HEK293 (cell line): ENCODE measurements at regions not wholly inside any gene's neighbourhood (a gene's known extent, or its start where the extent isn't known, plus 50 kb on each side); places are given as distances from the start of the nearest gene placed in this dataset.

Experiments used
- CTCF ChIA-PET: fragments of 350-600 bp; formaldehyde crosslinking; extraction: SDS; loops from one replicate; lab custom pipeline; 2021; ENCODE audit warnings: antibody characterized with exemption; lab: Yijun Ruan, JAX
- POLR2A ChIA-PET: fragments of 300-600 bp; formaldehyde crosslinking; extraction: SDS; loops from one replicate; lab custom pipeline; 2020; ENCODE audit warnings: antibody characterized with exemption, inconsistent platforms; lab: Yijun Ruan, JAX
- H3K27ac ChIP-seq: fragments of 200-500 bp; sonication (Bioruptor generic); 2 replicates; pipeline ENCODE4 v1.5.1; 2014; ENCODE audit warnings: low read depth, low read length, control low read depth, inconsistent platforms; ENCODE audit errors: extremely low read depth
- H3K36me3 ChIP-seq, 2 experiments: fragments of 200-500 bp in 1 of 2; sonication (Bioruptor generic) in 1 of 2; 1 replicate in 1 of 2; 2 replicates in 1 of 2; pipeline ENCODE4 v1.5.1; 2014 to 2017; ENCODE audit warnings: inconsistent platforms in 2 of 2, low read length in 2 of 2; ENCODE audit not compliant: control insufficient read depth in 2 of 2, insufficient read depth in 1 of 2
- H3K4me1 ChIP-seq: fragments of 200-500 bp; sonication (Bioruptor generic); 2 replicates; pipeline ENCODE4 v1.5.1; 2014; ENCODE audit warnings: mild to moderate bottlenecking, low read length, inconsistent platforms; ENCODE audit not compliant: control insufficient read depth, insufficient read depth
- H3K4me3 ChIP-seq: 2 replicates; pipeline ENCODE4 v1.5.1; 2011; ENCODE audit warnings: low read depth, mild to moderate bottlenecking, control low read depth, low read length, moderate library complexity
- H3K9me3 ChIP-seq: fragments of 200-500 bp; sonication (Bioruptor generic); 2 replicates; pipeline ENCODE4 v1.5.1; 2014; ENCODE audit warnings: low read depth, low read length, inconsistent platforms; ENCODE audit not compliant: control insufficient read depth, insufficient read depth
- BCL11B ChIP-seq: fragments of 450-650 bp; formaldehyde crosslinking; IDR thresholded peaks from 2 replicates; pipeline ENCODE4 v1.5.1; 2016; ENCODE audit warnings: low read depth, missing biosample characterization, missing genetic modification characterization
- WT1 ChIP-seq: fragments of 450-650 bp; formaldehyde crosslinking; IDR thresholded peaks from 2 replicates; pipeline ENCODE4 v1.5.1; 2016; ENCODE audit warnings: missing biosample characterization, missing genetic modification characterization
- ZNF114 ChIP-seq: fragments of 450-650 bp; formaldehyde crosslinking; IDR thresholded peaks from 2 replicates; pipeline ENCODE4 v1.5.0; 2017; ENCODE audit warnings: missing biosample characterization, missing genetic modification characterization
- ZNF2 ChIP-seq: fragments of 450-650 bp; formaldehyde crosslinking; IDR thresholded peaks from 2 replicates; pipeline ENCODE4 v1.5.1; 2016; ENCODE audit warnings: missing biosample characterization, missing genetic modification characterization
- ZNF23 ChIP-seq: fragments of 450-650 bp; formaldehyde crosslinking; IDR thresholded peaks from 2 replicates; pipeline ENCODE4 v1.5.1; 2016; ENCODE audit warnings: missing biosample characterization, missing genetic modification characterization, borderline replicate concordance
- ZNF391 ChIP-seq: fragments of 450-650 bp; formaldehyde crosslinking; IDR thresholded peaks from 2 replicates; pipeline ENCODE4 v1.5.1; 2016; ENCODE audit warnings: low read depth, missing biosample characterization, missing genetic modification characterization, borderline replicate concordance
- ZNF473 ChIP-seq: fragments of 450-650 bp; formaldehyde crosslinking; IDR thresholded peaks from 2 replicates; pipeline ENCODE4 v1.5.1; 2017; ENCODE audit warnings: missing biosample characterization, missing genetic modification characterization
- ZNF585B ChIP-seq: fragments of 450-650 bp; formaldehyde crosslinking; IDR thresholded peaks from 2 replicates; pipeline ENCODE4 v1.5.1; 2016; ENCODE audit warnings: missing biosample characterization, missing genetic modification characterization
- ZNF785 ChIP-seq: fragments of 450-650 bp; formaldehyde crosslinking; IDR thresholded peaks from 2 replicates; pipeline ENCODE4 v1.5.1; 2016; ENCODE audit warnings: missing biosample characterization, missing genetic modification characterization
- ZSCAN23 ChIP-seq: fragments of 450-650 bp; formaldehyde crosslinking; IDR thresholded peaks from 2 replicates; pipeline ENCODE4 v1.5.1; 2016; ENCODE audit warnings: missing biosample characterization, missing genetic modification characterization
- ZXDB ChIP-seq: fragments of 450-650 bp; formaldehyde crosslinking; IDR thresholded peaks from 2 replicates; pipeline ENCODE4 v1.5.1; 2016; ENCODE audit warnings: missing biosample characterization, missing genetic modification characterization
- TF ChIP-seq, protein P1 (sequence below): fragments of 450-650 bp; formaldehyde crosslinking; IDR thresholded peaks from 2 replicates; pipeline ENCODE4 v1.5.1; 2016; ENCODE audit warnings: missing biosample characterization, missing genetic modification characterization
- TF ChIP-seq, protein P2 (sequence below): fragments of 450-650 bp; formaldehyde crosslinking; IDR thresholded peaks from 2 replicates; pipeline ENCODE4 v1.5.1; 2016; ENCODE audit warnings: missing biosample characterization, missing genetic modification characterization, borderline replicate concordance
- TF ChIP-seq, protein P3 (sequence below): fragments of 450-650 bp; IDR thresholded peaks from 2 replicates; pipeline ENCODE4 v1.5.1; 2018; ENCODE audit warnings: missing biosample characterization, mild to moderate bottlenecking, missing genetic modification characterization
- TF ChIP-seq, protein P4 (sequence below): fragments of 450-650 bp; formaldehyde crosslinking; IDR thresholded peaks from 2 replicates; pipeline ENCODE4 v1.5.1; 2016; ENCODE audit warnings: missing biosample characterization, missing genetic modification characterization, borderline replicate concordance
- TF ChIP-seq, protein P5 (sequence below): fragments of 450-650 bp; formaldehyde crosslinking; IDR thresholded peaks from 2 replicates; pipeline ENCODE4 v1.5.1; 2017; ENCODE audit warnings: missing biosample characterization, missing genetic modification characterization

DNA sequence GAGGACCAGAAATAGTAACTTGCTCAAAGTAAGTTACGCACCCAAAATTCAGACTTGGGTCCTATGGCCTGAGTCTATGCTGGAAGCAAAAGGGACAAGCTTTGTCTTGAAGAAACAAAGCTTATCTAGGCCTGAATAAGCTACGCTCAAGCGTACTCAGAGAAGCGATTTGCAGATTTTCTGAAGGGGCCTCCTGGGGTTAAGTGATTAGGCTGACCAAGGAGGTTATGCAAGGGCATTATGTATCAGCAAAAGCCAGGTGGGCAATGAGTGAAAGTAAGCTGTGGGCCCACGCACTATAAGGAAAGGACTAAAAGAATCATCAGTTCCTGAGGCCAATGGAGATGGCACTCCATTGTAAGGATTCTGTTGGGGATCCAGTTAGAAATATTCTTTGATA, 122.1 kb downstream of the SNX18 start (continued):
- TF ChIP-seq, protein P1, sequence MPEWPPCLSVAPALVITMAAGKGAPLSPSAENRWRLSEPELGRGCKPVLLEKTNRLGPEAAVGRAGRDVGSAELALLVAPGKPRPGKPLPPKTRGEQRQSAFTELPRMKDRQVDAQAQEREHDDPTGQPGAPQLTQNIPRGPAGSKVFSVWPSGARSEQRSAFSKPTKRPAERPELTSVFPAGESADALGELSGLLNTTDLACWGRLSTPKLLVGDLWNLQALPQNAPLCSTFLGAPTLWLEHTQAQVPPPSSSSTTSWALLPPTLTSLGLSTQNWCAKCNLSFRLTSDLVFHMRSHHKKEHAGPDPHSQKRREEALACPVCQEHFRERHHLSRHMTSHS, result no peak
- TF ChIP-seq, protein P2, sequence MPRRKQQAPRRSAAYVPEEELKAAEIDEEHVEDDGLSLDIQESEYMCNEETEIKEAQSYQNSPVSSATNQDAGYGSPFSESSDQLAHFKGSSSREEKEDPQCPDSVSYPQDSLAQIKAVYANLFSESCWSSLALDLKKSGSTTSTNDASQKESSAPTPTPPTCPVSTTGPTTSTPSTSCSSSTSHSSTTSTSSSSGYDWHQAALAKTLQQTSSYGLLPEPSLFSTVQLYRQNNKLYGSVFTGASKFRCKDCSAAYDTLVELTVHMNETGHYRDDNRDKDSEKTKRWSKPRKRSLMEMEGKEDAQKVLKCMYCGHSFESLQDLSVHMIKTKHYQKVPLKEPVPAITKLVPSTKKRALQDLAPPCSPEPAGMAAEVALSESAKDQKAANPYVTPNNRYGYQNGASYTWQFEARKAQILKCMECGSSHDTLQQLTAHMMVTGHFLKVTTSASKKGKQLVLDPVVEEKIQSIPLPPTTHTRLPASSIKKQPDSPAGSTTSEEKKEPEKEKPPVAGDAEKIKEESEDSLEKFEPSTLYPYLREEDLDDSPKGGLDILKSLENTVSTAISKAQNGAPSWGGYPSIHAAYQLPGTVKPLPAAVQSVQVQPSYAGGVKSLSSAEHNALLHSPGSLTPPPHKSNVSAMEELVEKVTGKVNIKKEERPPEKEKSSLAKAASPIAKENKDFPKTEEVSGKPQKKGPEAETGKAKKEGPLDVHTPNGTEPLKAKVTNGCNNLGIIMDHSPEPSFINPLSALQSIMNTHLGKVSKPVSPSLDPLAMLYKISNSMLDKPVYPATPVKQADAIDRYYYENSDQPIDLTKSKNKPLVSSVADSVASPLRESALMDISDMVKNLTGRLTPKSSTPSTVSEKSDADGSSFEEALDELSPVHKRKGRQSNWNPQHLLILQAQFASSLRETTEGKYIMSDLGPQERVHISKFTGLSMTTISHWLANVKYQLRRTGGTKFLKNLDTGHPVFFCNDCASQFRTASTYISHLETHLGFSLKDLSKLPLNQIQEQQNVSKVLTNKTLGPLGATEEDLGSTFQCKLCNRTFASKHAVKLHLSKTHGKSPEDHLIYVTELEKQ (tag by site-specific recombination), result no peak

DNA sequence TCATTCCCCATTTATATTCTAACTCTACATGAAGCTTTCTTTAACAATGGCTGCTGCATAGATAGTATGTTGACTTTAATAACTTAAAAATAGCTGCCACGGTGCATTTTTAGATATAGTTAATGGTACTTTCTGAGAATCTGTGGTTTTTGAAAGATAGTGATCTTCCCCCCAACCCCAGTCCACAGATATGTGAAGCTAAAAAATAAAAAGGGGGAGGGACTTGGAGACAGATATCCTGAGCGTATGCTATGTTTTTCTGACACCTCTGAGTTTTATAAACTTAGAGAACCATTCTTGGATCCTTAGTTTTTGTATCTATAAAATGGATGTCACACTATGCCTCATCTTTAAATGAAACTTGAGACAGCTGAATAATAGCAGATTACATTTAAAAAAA, 120.5 kb downstream of the SNX18 start:
- H3K4me3 ChIP-seq, result no peak overlapping the region
- POLR2A ChIA-PET, result no interaction called here
- H3K36me3 ChIP-seq, result no peaks in the 10 kb centered on the region
- no peaks in the 10 kb centered on the region for H3K9me3 ChIP-seq
- no peaks in the 10 kb centered on the region for H3K4me1 ChIP-seq
- TF ChIP-seq ZNF114, result no peak
- no peak for TF ChIP-seq ZNF785
- TF ChIP-seq ZNF391 (tag by site-specific recombination), result no peak
- TF ChIP-seq, protein P3, sequence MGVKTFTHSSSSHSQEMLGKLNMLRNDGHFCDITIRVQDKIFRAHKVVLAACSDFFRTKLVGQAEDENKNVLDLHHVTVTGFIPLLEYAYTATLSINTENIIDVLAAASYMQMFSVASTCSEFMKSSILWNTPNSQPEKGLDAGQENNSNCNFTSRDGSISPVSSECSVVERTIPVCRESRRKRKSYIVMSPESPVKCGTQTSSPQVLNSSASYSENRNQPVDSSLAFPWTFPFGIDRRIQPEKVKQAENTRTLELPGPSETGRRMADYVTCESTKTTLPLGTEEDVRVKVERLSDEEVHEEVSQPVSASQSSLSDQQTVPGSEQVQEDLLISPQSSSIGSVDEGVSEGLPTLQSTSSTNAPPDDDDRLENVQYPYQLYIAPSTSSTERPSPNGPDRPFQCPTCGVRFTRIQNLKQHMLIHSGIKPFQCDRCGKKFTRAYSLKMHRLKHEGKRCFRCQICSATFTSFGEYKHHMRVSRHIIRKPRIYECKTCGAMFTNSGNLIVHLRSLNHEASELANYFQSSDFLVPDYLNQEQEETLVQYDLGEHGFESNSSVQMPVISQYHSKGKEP (tag by site-specific recombination), result no peak
- no peak for TF ChIP-seq ZXDB (tag by site-specific recombination)
- no peak for TF ChIP-seq BCL11B (tag by site-specific recombination)
- TF ChIP-seq, protein P4, sequence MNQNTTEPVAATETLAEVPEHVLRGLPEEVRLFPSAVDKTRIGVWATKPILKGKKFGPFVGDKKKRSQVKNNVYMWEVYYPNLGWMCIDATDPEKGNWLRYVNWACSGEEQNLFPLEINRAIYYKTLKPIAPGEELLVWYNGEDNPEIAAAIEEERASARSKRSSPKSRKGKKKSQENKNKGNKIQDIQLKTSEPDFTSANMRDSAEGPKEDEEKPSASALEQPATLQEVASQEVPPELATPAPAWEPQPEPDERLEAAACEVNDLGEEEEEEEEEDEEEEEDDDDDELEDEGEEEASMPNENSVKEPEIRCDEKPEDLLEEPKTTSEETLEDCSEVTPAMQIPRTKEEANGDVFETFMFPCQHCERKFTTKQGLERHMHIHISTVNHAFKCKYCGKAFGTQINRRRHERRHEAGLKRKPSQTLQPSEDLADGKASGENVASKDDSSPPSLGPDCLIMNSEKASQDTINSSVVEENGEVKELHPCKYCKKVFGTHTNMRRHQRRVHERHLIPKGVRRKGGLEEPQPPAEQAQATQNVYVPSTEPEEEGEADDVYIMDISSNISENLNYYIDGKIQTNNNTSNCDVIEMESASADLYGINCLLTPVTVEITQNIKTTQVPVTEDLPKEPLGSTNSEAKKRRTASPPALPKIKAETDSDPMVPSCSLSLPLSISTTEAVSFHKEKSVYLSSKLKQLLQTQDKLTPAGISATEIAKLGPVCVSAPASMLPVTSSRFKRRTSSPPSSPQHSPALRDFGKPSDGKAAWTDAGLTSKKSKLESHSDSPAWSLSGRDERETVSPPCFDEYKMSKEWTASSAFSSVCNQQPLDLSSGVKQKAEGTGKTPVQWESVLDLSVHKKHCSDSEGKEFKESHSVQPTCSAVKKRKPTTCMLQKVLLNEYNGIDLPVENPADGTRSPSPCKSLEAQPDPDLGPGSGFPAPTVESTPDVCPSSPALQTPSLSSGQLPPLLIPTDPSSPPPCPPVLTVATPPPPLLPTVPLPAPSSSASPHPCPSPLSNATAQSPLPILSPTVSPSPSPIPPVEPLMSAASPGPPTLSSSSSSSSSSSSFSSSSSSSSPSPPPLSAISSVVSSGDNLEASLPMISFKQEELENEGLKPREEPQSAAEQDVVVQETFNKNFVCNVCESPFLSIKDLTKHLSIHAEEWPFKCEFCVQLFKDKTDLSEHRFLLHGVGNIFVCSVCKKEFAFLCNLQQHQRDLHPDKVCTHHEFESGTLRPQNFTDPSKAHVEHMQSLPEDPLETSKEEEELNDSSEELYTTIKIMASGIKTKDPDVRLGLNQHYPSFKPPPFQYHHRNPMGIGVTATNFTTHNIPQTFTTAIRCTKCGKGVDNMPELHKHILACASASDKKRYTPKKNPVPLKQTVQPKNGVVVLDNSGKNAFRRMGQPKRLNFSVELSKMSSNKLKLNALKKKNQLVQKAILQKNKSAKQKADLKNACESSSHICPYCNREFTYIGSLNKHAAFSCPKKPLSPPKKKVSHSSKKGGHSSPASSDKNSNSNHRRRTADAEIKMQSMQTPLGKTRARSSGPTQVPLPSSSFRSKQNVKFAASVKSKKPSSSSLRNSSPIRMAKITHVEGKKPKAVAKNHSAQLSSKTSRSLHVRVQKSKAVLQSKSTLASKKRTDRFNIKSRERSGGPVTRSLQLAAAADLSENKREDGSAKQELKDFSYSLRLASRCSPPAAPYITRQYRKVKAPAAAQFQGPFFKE (tag by site-specific recombination), result no peak
- no peak for TF ChIP-seq ZSCAN23 (tag by site-specific recombination)
- no peak for TF ChIP-seq ZNF473 (tag by site-specific recombination)
- no peak overlapping the region for H3K27ac ChIP-seq
- CTCF ChIA-PET, result no interaction called here

DNA sequence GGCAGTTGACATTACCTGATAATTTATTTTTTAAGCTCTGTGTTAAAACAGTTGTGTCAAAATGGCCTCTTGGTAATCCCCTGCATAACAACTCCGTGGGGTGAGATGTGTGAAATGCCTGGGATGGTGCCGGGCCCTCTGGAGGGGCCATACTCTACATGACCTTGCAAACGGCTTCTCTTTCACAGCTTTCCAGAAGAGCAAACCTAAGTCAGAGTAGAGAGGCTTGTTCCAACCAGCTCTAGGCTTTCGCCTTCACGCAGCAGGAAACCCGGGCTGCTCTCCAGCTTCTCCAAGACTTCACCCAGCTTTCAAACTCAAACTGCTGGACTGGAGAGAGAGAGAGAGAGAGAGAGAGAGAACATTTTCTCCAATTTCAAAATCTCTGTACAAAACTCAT, 120.1 kb downstream of the SNX18 start:
- ChIA-PET CTCF (no interaction called here), POLR2A (no interaction called here)
- TF ChIP-seq ZNF2 (tag by site-specific recombination), result no peak
- no peak for TF ChIP-seq WT1
- no peak for TF ChIP-seq ZNF585B
- TF ChIP-seq, protein P5, sequence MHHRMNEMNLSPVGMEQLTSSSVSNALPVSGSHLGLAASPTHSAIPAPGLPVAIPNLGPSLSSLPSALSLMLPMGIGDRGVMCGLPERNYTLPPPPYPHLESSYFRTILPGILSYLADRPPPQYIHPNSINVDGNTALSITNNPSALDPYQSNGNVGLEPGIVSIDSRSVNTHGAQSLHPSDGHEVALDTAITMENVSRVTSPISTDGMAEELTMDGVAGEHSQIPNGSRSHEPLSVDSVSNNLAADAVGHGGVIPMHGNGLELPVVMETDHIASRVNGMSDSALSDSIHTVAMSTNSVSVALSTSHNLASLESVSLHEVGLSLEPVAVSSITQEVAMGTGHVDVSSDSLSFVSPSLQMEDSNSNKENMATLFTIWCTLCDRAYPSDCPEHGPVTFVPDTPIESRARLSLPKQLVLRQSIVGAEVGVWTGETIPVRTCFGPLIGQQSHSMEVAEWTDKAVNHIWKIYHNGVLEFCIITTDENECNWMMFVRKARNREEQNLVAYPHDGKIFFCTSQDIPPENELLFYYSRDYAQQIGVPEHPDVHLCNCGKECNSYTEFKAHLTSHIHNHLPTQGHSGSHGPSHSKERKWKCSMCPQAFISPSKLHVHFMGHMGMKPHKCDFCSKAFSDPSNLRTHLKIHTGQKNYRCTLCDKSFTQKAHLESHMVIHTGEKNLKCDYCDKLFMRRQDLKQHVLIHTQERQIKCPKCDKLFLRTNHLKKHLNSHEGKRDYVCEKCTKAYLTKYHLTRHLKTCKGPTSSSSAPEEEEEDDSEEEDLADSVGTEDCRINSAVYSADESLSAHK (tag by site-specific recombination), result no peak
- TF ChIP-seq ZNF23, result no peak

More for the DNA sequence above, 120.1 kb downstream of the SNX18 start:
- Histone ChIP-seq H3K27ac (no peak overlapping the region), H3K9me3 (no peaks in the 10 kb centered on the region), H3K4me3 (no peak overlapping the region), H3K4me1 (no peaks in the 10 kb centered on the region), H3K36me3 (no peaks in the 10 kb centered on the region)
